ENCODE measurements at regions not wholly inside any gene's neighbourhood (a gene's known extent, or its start where the extent isn't known, plus 50 kb on each side); places are given as distances from the start of the nearest gene placed in this dataset.

DNA sequence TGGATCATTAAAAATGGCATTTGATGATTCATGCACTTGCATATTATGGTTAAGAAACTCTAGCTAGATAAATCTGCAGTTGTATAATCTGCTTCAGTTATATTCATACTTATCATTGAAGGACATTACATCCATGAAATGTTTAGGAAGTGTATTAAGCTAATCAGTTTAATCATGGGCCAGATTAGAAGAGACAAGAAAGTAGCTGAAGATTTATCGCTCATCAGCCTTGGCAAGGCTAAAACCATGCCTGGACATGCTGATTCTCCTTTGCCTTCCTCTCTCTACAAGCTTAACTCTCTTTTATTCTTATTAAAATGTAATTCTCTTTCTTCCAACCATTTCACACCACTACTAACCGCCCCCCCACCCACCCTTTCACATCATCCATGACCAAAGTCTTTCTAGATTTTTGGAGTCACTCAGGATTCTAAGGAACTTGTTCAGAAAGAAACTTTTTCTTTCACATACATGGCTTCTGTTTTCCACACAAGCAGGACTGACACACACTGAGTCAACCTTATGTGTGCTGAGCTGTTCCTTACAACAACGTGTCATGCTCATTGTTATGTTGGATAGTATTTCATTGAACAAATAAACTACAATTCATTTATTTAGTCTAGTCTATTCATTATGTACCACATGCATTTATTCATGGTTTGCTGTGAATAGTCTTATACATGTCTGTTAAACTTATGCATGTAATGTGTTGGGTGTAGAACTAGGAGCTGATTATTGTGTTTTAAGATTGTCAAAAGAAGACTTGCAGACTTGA, 227.3 kb upstream of the SP8 start:
- no peaks in the 10 kb centered on the region for H3K36me3 ChIP-seq (ENCODE audit: control insufficient read depth, insufficient read depth, low read length)
- no peaks in the 10 kb centered on the region for H3K9me3 ChIP-seq (ENCODE audit: control insufficient read depth, insufficient read depth, low read length)
- no peak overlapping the region for H3K27ac ChIP-seq (ENCODE audit: low read depth, low read length)
- H3K4me1 ChIP-seq (ENCODE audit: control insufficient read depth, insufficient read depth, low read length): no peaks in the 10 kb centered on the region
- H3K4me3 ChIP-seq (ENCODE audit: low read depth, low read length): no peak overlapping the region
- DNase-seq (ENCODE audit: low read depth in 4 of 6, low spot score in 6 of 6): no peak
- WGBS (ENCODE audit: insufficient coverage): no CpG with 5 or more reads among the region's 3 CpGs
- no peaks in the 10 kb centered on the region for H3K27me3 ChIP-seq (ENCODE audit: control insufficient read depth, insufficient read depth, low read length)

- H3K36me3 ChIP-seq (ENCODE audit: control insufficient read depth, insufficient read depth, low read length): no peaks in the 10 kb centered on the region
- H3K27ac ChIP-seq (ENCODE audit: low read depth, low read length): no peak overlapping the region
- DNase-seq (ENCODE audit: low read depth in 4 of 6, low spot score in 6 of 6): no peak
- 29% methylated on average over 1 of the region's 2 CpGs for WGBS (ENCODE audit: insufficient coverage)
- no peaks in the 10 kb centered on the region for H3K9me3 ChIP-seq (ENCODE audit: control insufficient read depth, insufficient read depth, low read length)
- H3K4me3 ChIP-seq (ENCODE audit: low read depth, low read length): no peak overlapping the region
- H3K4me1 ChIP-seq (ENCODE audit: control insufficient read depth, insufficient read depth, low read length): no peaks in the 10 kb centered on the region
- H3K27me3 ChIP-seq (ENCODE audit: control insufficient read depth, insufficient read depth, low read length): peaks cover 8% of the 10 kb centered on the region
These were observed 234.0 kb upstream of the SP8 start for GRCh38 chr7:21020667-21021066.

GRCh38 chr7:21023841-21024484, 237.3 kb upstream of the SP8 start:
- H3K9me3 ChIP-seq (ENCODE audit: control insufficient read depth, insufficient read depth, low read length): no peaks in the 10 kb centered on the region
- peaks cover 4% of the 10 kb centered on the region for H3K4me1 ChIP-seq (ENCODE audit: control insufficient read depth, insufficient read depth, low read length)
- no peak overlapping the region for H3K27ac ChIP-seq (ENCODE audit: low read depth, low read length)
- no peaks in the 10 kb centered on the region for H3K36me3 ChIP-seq (ENCODE audit: control insufficient read depth, insufficient read depth, low read length)
- peaks cover 16% of the 10 kb centered on the region for H3K27me3 ChIP-seq (ENCODE audit: control insufficient read depth, insufficient read depth, low read length)
- WGBS (ENCODE audit: insufficient coverage): 4% methylated on average over 2 of the region's 6 CpGs
- no peak for DNase-seq (ENCODE audit: low read depth in 4 of 6, low spot score in 6 of 6)
- H3K4me3 ChIP-seq (ENCODE audit: low read depth, low read length): no peak overlapping the region

GRCh38 chr7:21024485-21024867, 237.8 kb upstream of the SP8 start:
- H3K4me3 ChIP-seq (ENCODE audit: low read depth, low read length): no peak overlapping the region
- DNase-seq (ENCODE audit: low read depth in 4 of 6, low spot score in 6 of 6): peak in 1 of 6 donors; percentile 43
- peaks cover 4% of the 10 kb centered on the region for H3K4me1 ChIP-seq (ENCODE audit: control insufficient read depth, insufficient read depth, low read length)
- no peaks in the 10 kb centered on the region for H3K9me3 ChIP-seq (ENCODE audit: control insufficient read depth, insufficient read depth, low read length)
- no peaks in the 10 kb centered on the region for H3K36me3 ChIP-seq (ENCODE audit: control insufficient read depth, insufficient read depth, low read length)
- no peak overlapping the region for H3K27ac ChIP-seq (ENCODE audit: low read depth, low read length)
- 62% methylated on average over 3 of the region's 5 CpGs for WGBS (ENCODE audit: insufficient coverage)
- peaks cover 17% of the 10 kb centered on the region for H3K27me3 ChIP-seq (ENCODE audit: control insufficient read depth, insufficient read depth, low read length)

- H3K4me3 ChIP-seq (ENCODE audit: low read depth, low read length): no peak overlapping the region
- no peaks in the 10 kb centered on the region for H3K36me3 ChIP-seq (ENCODE audit: control insufficient read depth, insufficient read depth, low read length)
- peak overlapping the region; percentile 45 for H3K27ac ChIP-seq (ENCODE audit: low read depth, low read length)
- DNase-seq (ENCODE audit: low read depth in 4 of 6, low spot score in 6 of 6): peak in 2 of 6 donors; percentile 56 to 79
- H3K4me1 ChIP-seq (ENCODE audit: control insufficient read depth, insufficient read depth, low read length): peaks cover 4% of the 10 kb centered on the region
- H3K27me3 ChIP-seq (ENCODE audit: control insufficient read depth, insufficient read depth, low read length): peaks cover 17% of the 10 kb centered on the region
- 6% methylated on average over 9 of the region's 13 CpGs for WGBS (ENCODE audit: insufficient coverage)
- H3K9me3 ChIP-seq (ENCODE audit: control insufficient read depth, insufficient read depth, low read length): no peaks in the 10 kb centered on the region
These were observed 241.5 kb upstream of the SP8 start for GRCh38 chr7:21028186-21028585.

GRCh38 chr7:21028599-21028998, 241.9 kb upstream of the SP8 start:
- peak overlapping the region; percentile 45 for H3K27ac ChIP-seq (ENCODE audit: low read depth, low read length)
- H3K4me1 ChIP-seq (ENCODE audit: control insufficient read depth, insufficient read depth, low read length): peaks cover 4% of the 10 kb centered on the region
- H3K36me3 ChIP-seq (ENCODE audit: control insufficient read depth, insufficient read depth, low read length): no peaks in the 10 kb centered on the region
- DNase-seq (ENCODE audit: low read depth in 4 of 6, low spot score in 6 of 6): peak in 5 of 6 donors; percentile 44 to 86 (median 59)
- H3K4me3 ChIP-seq (ENCODE audit: low read depth, low read length): no peak overlapping the region
- WGBS (ENCODE audit: insufficient coverage): 0% methylated on average over 2 of the region's 3 CpGs
- peaks cover 17% of the 10 kb centered on the region for H3K27me3 ChIP-seq (ENCODE audit: control insufficient read depth, insufficient read depth, low read length)
- no peaks in the 10 kb centered on the region for H3K9me3 ChIP-seq (ENCODE audit: control insufficient read depth, insufficient read depth, low read length)

- Histone ChIP-seq H3K4me1 (ENCODE audit: control insufficient read depth, insufficient read depth, low read length) (peaks cover 4% of the 10 kb centered on the region), H3K27ac (ENCODE audit: low read depth, low read length) (peak overlapping the region; percentile 45), H3K4me3 (ENCODE audit: low read depth, low read length) (no peak overlapping the region), H3K9me3 (ENCODE audit: control insufficient read depth, insufficient read depth, low read length) (no peaks in the 10 kb centered on the region), H3K27me3 (ENCODE audit: control insufficient read depth, insufficient read depth, low read length) (peaks cover 17% of the 10 kb centered on the region), H3K36me3 (ENCODE audit: control insufficient read depth, insufficient read depth, low read length) (no peaks in the 10 kb centered on the region)
- WGBS (ENCODE audit: insufficient coverage): 16% methylated on average over 6 of the region's 6 CpGs
- DNase-seq (ENCODE audit: low read depth in 4 of 6, low spot score in 6 of 6): no peak
These were observed 242.3 kb upstream of the SP8 start for GRCh38 chr7:21029006-21029405.

DNA sequence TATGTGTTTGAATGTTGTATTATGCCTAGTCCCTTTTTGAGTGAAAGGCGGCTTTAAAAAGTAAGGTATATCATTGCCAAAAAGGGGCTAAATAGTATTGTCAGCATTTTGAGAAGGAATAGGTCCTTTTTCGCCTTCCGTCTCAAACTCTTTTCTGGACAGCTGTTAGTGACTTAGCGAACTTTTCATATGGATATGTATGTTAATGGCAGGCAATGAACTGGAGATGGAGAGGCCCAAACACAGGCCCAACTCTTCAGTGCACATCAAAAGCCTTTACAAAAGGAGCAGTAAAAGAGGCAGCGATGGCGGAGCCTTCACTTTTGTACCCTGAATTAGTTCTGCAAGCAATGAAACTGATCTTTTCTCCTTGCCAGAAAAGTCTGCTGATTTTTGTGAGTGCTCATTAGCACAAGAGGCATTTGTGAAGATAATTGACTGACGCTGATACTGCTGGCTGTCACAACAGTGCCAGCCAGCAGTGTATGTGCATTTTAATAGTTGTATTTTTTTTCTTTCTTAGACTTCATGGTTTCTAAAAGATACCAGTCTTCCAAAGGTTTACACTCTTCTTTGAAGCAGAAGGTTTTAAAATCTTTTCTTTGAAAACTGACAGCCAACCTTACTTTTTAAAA, 243.7 kb upstream of the SP8 start:
- Histone ChIP-seq H3K36me3 (ENCODE audit: control insufficient read depth, insufficient read depth, low read length) (no peaks in the 10 kb centered on the region), H3K27ac (ENCODE audit: low read depth, low read length) (peak overlapping the region; percentile 12), H3K27me3 (ENCODE audit: control insufficient read depth, insufficient read depth, low read length) (peaks cover 9% of the 10 kb centered on the region), H3K4me1 (ENCODE audit: control insufficient read depth, insufficient read depth, low read length) (peaks cover 4% of the 10 kb centered on the region), H3K4me3 (ENCODE audit: low read depth, low read length) (no peak overlapping the region), H3K9me3 (ENCODE audit: control insufficient read depth, insufficient read depth, low read length) (no peaks in the 10 kb centered on the region)
- 58% methylated on average over 4 of the region's 7 CpGs for WGBS (ENCODE audit: insufficient coverage)
- DNase-seq (ENCODE audit: low read depth in 4 of 6, low spot score in 6 of 6): peak in 2 of 6 donors; percentile 45 to 53

DNA sequence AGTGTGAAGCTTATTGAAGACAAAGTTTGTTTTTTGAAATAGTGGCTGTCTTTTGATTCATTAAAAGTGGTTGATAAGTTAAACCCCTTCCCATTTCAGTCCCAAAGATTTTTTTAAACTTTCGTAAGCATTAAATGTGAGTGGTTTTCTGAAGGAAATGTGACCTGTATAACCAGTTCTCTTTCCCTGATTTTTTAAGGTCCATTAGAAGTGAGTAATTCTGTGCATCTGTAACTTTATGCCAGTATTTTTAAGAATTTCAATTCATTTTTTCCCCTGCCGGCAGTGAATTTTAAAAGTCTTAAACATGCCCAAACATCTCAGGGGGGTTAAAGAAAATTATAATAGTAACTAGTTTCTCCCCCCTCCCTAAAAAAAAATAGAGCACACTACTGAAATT, 254.6 kb upstream of the SP8 start:
- H3K4me1 ChIP-seq (ENCODE audit: control insufficient read depth, insufficient read depth, low read length): peaks cover 3% of the 10 kb centered on the region
- DNase-seq (ENCODE audit: low read depth in 4 of 6, low spot score in 6 of 6): no peak
- H3K4me3 ChIP-seq (ENCODE audit: low read depth, low read length): no peak overlapping the region
- no peaks in the 10 kb centered on the region for H3K36me3 ChIP-seq (ENCODE audit: control insufficient read depth, insufficient read depth, low read length)
- H3K9me3 ChIP-seq (ENCODE audit: control insufficient read depth, insufficient read depth, low read length): no peaks in the 10 kb centered on the region
- H3K27me3 ChIP-seq (ENCODE audit: control insufficient read depth, insufficient read depth, low read length): peaks cover 33% of the 10 kb centered on the region
- no peak overlapping the region for H3K27ac ChIP-seq (ENCODE audit: low read depth, low read length)
- WGBS (ENCODE audit: insufficient coverage): no CpG with 5 or more reads among the region's 2 CpGs

Data from spinal cord (tissue), 9 donors.